ENCODE measurements at regions not wholly inside any gene's neighbourhood (a gene's known extent, or its start where the extent isn't known, plus 50 kb on each side); places are given as distances from the start of the nearest gene placed in this dataset.

DNA sequence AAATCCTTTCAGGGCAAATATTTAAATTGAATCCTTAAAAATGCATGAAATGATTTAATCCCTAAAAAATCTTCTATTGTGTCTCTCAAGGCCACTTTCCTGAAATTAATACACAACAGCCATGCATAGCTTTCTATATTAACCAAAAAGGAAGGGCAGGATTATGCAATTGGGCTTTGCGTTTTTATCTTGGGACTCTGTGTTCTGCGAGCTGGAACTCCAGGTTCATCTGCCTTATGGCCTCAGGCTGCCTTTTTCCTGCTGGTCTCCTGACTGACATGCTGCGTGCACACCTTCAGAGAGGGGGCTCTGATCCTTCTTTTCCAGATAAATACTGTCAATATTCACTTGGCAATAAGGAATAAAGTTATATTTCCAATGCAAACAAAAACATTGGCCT is 141.7 kb upstream of the GRIA4 start:
- no peak for TF ChIP-seq EZH2 (IDR thresholded peaks at IDR 0.05; ENCODE audit: borderline replicate concordance, low read depth, low read length, poor library complexity, severe bottlenecking)
- TF ChIP-seq, protein P1, sequence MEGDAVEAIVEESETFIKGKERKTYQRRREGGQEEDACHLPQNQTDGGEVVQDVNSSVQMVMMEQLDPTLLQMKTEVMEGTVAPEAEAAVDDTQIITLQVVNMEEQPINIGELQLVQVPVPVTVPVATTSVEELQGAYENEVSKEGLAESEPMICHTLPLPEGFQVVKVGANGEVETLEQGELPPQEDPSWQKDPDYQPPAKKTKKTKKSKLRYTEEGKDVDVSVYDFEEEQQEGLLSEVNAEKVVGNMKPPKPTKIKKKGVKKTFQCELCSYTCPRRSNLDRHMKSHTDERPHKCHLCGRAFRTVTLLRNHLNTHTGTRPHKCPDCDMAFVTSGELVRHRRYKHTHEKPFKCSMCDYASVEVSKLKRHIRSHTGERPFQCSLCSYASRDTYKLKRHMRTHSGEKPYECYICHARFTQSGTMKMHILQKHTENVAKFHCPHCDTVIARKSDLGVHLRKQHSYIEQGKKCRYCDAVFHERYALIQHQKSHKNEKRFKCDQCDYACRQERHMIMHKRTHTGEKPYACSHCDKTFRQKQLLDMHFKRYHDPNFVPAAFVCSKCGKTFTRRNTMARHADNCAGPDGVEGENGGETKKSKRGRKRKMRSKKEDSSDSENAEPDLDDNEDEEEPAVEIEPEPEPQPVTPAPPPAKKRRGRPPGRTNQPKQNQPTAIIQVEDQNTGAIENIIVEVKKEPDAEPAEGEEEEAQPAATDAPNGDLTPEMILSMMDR (conservative IDR thresholded peaks at IDR 0.05; ENCODE audit: low read depth, low read length): no peak

Data from A673 (cell line).